Smooth muscle cell (in vitro differentiated cells): ENCODE measurements at regions not wholly inside any gene's neighbourhood (a gene's known extent, or its start where the extent isn't known, plus 50 kb on each side); places are given as distances from the start of the nearest gene placed in this dataset.

Source experiments
- DNase-seq: peaks from one replicate; lab custom pipeline; 2025; ENCODE audit not compliant: unreplicated experiment; lab: John Stamatoyannopoulos, UW
- H2AFZ ChIP-seq: fragments of 200-600 bp; sonication (generic); 2 replicates; pipeline ENCODE4 v1.6.0; 2016; ENCODE audit warnings: antibody characterized with exemption, low read depth, mild to moderate bottlenecking
- H3F3A ChIP-seq: fragments of 200-600 bp; sonication (generic); 2 replicates; pipeline ENCODE4 v1.6.0; 2017; ENCODE audit warnings: antibody characterized with exemption, low read depth
- H3K27ac ChIP-seq: fragments of 200-600 bp; sonication (generic); 2 replicates; pipeline ENCODE4 v1.5.1; 2016; ENCODE audit warnings: low read depth, mild to moderate bottlenecking
- H3K27me3 ChIP-seq: fragments of 200-600 bp; sonication (generic); 2 replicates; pipeline ENCODE4 v1.6.1; 2016; ENCODE audit warnings: low read depth, mild to moderate bottlenecking
- H3K36me3 ChIP-seq: fragments of 200-600 bp; sonication (generic); 2 replicates; pipeline ENCODE4 v1.5.1; 2016; ENCODE audit warnings: low read depth
- H3K4me1 ChIP-seq: fragments of 200-600 bp; sonication (generic); 2 replicates; pipeline ENCODE4 v1.5.1; 2016; ENCODE audit warnings: low read depth
- H3K4me2 ChIP-seq: fragments of 200-600 bp; sonication (generic); 2 replicates; pipeline ENCODE4 v1.6.0; 2016; ENCODE audit warnings: mild to moderate bottlenecking
- H3K4me3 ChIP-seq: fragments of 200-600 bp; sonication (generic); 2 replicates; pipeline ENCODE4 v1.5.1; 2016; ENCODE audit warnings: mild to moderate bottlenecking
- H3K79me2 ChIP-seq: fragments of 200-600 bp; sonication (generic); 2 replicates; pipeline ENCODE4 v1.6.0; 2016; ENCODE audit warnings: low read depth, mild to moderate bottlenecking
- H3K9ac ChIP-seq: fragments of 200-600 bp; sonication (generic); 2 replicates; pipeline ENCODE4 v1.6.0; 2016; ENCODE audit warnings: low read depth
- H3K9me3 ChIP-seq: fragments of 200-600 bp; sonication (generic); replicated peaks from 2 replicates; pipeline ENCODE4 v1.5.1; 2016; ENCODE audit warnings: low read depth
- H4K20me1 ChIP-seq: fragments of 200-600 bp; sonication (generic); 2 replicates; pipeline ENCODE4 v1.6.0; 2016; ENCODE audit warnings: low read depth
- WGBS: methylation state at CpG from one replicate; pipeline ENCODE4 v1.1.7; 2016; ENCODE audit warnings: low lambda C conversion rate; 5-methylcytosine and 5-hydroxymethylcytosine counted together
- TF ChIP-seq, protein P1 (sequence below): fragments of 200-600 bp; sonication (generic); IDR thresholded peaks from 2 replicates; pipeline ENCODE4 v1.5.1; 2017; ENCODE audit warnings: borderline replicate concordance, mild to moderate bottlenecking, antibody characterized with exemption; ENCODE audit not compliant: insufficient read depth, poor library complexity, severe bottlenecking

DNA sequence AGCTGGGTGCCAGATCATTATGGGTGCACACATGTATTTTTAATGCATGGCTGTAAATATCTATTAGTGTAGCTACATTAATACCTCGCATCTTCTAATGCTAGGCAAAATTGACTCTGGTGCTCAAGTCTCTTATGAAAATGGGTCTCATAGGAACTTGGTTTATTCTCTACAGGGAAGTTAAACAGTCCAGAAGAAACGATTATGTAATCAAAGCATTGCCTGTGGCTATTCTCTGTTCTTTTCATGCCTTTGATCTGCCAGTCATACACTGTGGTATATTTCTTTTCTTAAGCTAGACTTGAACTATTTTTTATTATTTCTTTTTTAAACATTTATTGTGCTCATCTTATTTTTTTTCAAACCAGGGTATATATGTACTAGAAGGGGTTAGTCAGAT, 1015.0 kb downstream of the SLITRK1 start:
- Histone ChIP-seq H3K4me1 (no peaks in the 10 kb centered on the region), H3K9ac (no peak overlapping the region), H3K4me2 (no peak overlapping the region), H2AFZ (no peak overlapping the region), H3F3A (no peaks in the 10 kb centered on the region), H3K79me2 (no peaks in the 10 kb centered on the region), H3K27me3 (no peaks in the 10 kb centered on the region), H3K36me3 (no peaks in the 10 kb centered on the region), H3K4me3 (no peak overlapping the region), H3K9me3 (no peaks in the 10 kb centered on the region), H3K27ac (no peak overlapping the region), H4K20me1 (no peaks in the 10 kb centered on the region)
- TF ChIP-seq, protein P1, sequence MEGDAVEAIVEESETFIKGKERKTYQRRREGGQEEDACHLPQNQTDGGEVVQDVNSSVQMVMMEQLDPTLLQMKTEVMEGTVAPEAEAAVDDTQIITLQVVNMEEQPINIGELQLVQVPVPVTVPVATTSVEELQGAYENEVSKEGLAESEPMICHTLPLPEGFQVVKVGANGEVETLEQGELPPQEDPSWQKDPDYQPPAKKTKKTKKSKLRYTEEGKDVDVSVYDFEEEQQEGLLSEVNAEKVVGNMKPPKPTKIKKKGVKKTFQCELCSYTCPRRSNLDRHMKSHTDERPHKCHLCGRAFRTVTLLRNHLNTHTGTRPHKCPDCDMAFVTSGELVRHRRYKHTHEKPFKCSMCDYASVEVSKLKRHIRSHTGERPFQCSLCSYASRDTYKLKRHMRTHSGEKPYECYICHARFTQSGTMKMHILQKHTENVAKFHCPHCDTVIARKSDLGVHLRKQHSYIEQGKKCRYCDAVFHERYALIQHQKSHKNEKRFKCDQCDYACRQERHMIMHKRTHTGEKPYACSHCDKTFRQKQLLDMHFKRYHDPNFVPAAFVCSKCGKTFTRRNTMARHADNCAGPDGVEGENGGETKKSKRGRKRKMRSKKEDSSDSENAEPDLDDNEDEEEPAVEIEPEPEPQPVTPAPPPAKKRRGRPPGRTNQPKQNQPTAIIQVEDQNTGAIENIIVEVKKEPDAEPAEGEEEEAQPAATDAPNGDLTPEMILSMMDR: no peak
- WGBS: 71% methylated on average over 2 of the region's 2 CpGs
- DNase-seq: no peak

DNA sequence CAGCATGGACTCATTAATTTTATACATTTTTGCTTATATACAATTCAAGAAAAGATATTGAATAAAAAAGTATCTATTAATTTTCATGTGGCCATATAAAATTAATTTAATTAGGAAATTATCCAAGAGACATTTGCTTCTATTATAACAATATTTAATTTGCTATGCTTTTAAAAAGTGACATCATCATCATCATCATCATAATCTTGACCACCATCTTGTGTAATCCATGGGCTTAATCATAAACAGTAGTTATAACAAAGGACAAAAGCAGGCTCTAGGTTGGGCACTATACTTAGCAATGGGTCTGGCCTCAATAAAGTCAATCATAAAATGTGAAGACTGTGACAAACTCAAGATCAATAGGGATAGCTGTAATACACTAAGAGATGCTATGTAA, 1031.6 kb downstream of the SLITRK1 start:
- TF ChIP-seq, protein P1: no peak
- Histone ChIP-seq H3K4me1 (no peaks in the 10 kb centered on the region), H3K27me3 (no peaks in the 10 kb centered on the region), H4K20me1 (no peaks in the 10 kb centered on the region), H3K9ac (no peak overlapping the region), H3K9me3 (no peaks in the 10 kb centered on the region), H3F3A (no peaks in the 10 kb centered on the region), H3K4me3 (no peak overlapping the region), H2AFZ (no peak overlapping the region), H3K79me2 (no peaks in the 10 kb centered on the region), H3K27ac (no peak overlapping the region), H3K4me2 (no peak overlapping the region), H3K36me3 (no peaks in the 10 kb centered on the region)
- no peak for DNase-seq

DNA sequence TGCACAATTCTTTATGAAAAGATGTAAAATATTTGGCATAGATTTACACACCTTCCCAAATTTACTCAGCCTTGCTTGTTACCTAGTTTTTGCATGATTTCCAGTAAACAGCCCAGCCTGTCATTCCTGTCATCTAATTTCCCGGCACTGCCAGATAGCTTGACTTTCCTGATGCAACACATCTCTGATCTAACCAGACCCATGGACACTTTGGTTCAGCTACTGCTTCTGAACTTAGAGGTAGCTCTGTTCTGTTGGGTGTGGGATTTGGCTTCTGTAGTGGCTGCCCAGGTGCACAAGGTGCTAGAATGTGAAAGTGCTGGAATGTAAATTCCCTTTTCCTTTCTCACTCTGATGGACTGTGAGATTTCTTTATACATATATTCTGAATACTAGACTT, 1033.5 kb downstream of the SLITRK1 start:
- H3K4me3 ChIP-seq: no peak overlapping the region
- DNase-seq: no peak
- TF ChIP-seq, protein P1: no peak
- no peaks in the 10 kb centered on the region for H3K9me3 ChIP-seq
- no peak overlapping the region for H3K9ac ChIP-seq
- no peak overlapping the region for H3K4me2 ChIP-seq
- 76% methylated on average over 1 of the region's 1 CpG for WGBS
- H3F3A ChIP-seq: no peaks in the 10 kb centered on the region
- no peaks in the 10 kb centered on the region for H3K36me3 ChIP-seq
- no peaks in the 10 kb centered on the region for H3K4me1 ChIP-seq
- H3K79me2 ChIP-seq: no peaks in the 10 kb centered on the region
- no peaks in the 10 kb centered on the region for H4K20me1 ChIP-seq
- no peaks in the 10 kb centered on the region for H3K27me3 ChIP-seq
- H2AFZ ChIP-seq: no peak overlapping the region
- no peak overlapping the region for H3K27ac ChIP-seq

DNA sequence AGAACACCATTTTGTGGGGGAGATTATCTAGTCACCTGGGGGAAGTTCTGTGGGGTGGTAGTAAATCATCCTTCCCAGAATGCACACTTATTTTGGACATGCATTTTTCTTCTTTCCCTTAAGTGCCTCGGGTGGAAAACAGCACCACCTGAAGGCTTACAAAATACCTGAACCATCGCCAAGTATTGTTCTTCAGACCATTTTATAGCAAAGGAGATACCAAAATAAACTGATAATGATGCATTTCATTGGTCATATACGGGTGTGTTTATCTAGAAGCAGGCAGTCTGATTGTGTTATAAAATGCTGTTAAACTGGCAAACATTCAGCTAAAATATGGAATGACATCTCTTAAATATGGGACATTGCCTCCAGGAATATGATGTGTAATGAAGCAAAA, 1034.7 kb downstream of the SLITRK1 start:
- Histone ChIP-seq H3K4me1 (no peaks in the 10 kb centered on the region), H3K27ac (no peak overlapping the region), H3K27me3 (no peaks in the 10 kb centered on the region), H3K4me3 (no peak overlapping the region), H3K4me2 (no peak overlapping the region), H3K9me3 (no peaks in the 10 kb centered on the region), H3K9ac (no peak overlapping the region), H3F3A (no peaks in the 10 kb centered on the region), H3K36me3 (no peaks in the 10 kb centered on the region), H2AFZ (no peak overlapping the region), H4K20me1 (no peaks in the 10 kb centered on the region), H3K79me2 (no peaks in the 10 kb centered on the region)
- 65% methylated on average over 3 of the region's 3 CpGs for WGBS
- DNase-seq: no peak
- TF ChIP-seq, protein P1: no peak
